Stomach (tissue), 4 donors: ENCODE measurements at regions not wholly inside any gene's neighbourhood (a gene's known extent, or its start where the extent isn't known, plus 50 kb on each side); places are given as distances from the start of the nearest gene placed in this dataset.

Source experiments
- CTCF ChIP-seq, 7 experiments: fragments of 450-650 bp in 4 of 7; fragments of 200-600 bp in 3 of 7; sonication (generic) in 3 of 7; IDR thresholded peaks; one replicate each; pipeline ENCODE4 v1.5.1; 2016 to 2019; ENCODE audit warnings: antibody characterized with exemption in 7 of 7, control low read depth in 2 of 7, mild to moderate bottlenecking in 1 of 7
- EP300 ChIP-seq: sonication (generic); formaldehyde crosslinking; IDR thresholded peaks from one replicate; pipeline ENCODE4 v1.6.1; 2017; ENCODE audit warnings: antibody characterized with exemption

DNA sequence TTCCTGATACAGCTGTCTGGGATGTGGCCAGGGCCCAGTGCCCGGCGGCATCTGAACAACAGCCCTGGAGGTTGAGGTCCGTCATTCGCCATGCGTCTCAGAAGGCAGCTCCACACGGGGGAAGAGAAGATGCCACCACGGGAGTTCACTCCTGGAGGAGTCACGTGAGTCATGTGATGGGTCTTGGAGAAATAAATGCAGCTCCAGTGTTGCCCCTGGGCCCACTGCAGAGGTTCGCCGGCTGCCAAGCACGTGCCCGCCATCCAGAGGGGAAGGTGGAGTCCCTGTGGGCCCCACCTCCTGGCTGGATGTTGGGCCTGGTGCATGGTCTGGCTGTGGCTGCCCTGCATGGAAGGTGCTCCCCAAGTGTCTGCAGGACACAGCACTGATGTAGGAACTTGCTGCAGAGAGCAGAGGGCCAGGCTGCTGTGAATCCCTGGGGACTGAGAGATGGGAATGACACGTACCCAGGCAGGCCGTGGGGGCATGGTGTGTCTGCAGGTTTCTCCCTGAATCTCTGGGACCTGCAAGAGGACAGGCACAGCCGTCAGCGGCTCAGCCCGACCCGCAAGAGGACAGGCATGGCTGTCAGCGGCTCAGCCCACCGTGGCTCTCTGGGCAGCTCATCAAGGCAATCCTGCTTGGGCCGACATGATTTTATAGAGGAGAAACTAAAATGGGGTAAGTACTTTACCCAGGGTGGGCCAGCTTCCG lies 418.3 kb upstream of the IRX4 start:
- TF ChIP-seq CTCF (IDR thresholded peaks at IDR 0.05) (no peak), EP300 (no peak)
